Sigmoid colon (tissue), 4 donors: ENCODE measurements at regions not wholly inside any gene's neighbourhood (a gene's known extent, or its start where the extent isn't known, plus 50 kb on each side); places are given as distances from the start of the nearest gene placed in this dataset.

ENCODE experiments used
- EP300 ChIP-seq, 4 donors: sonication (generic); formaldehyde crosslinking; IDR thresholded peaks; one replicate each; pipeline ENCODE4 v1.6.1; 2017; ENCODE audit warnings: antibody characterized with exemption in 4 of 4
- POLR2A ChIP-seq, 2 donors: fragments of 450-650 bp; IDR thresholded peaks; one replicate each; pipeline ENCODE4 v1.6.1; 2016; ENCODE audit warnings: antibody characterized with exemption in 2 of 2, mild to moderate bottlenecking in 2 of 2, moderate library complexity in 2 of 2
- POLR2AphosphoS5 ChIP-seq, 4 donors: sonication (generic); formaldehyde crosslinking; IDR thresholded peaks; one replicate each; pipeline ENCODE4 v1.6.1; 2017; ENCODE audit warnings: antibody characterized with exemption in 4 of 4
- TF ChIP-seq, protein P1 (sequence below), 4 experiments: fragments of 450-650 bp in 3 of 4; fragments of 200-600 bp in 1 of 4; IDR thresholded peaks; one replicate each; pipeline ENCODE4 v1.5.1; 2016 to 2019; ENCODE audit warnings: antibody characterized with exemption in 4 of 4, mild to moderate bottlenecking in 3 of 4, moderate library complexity in 2 of 4

DNA sequence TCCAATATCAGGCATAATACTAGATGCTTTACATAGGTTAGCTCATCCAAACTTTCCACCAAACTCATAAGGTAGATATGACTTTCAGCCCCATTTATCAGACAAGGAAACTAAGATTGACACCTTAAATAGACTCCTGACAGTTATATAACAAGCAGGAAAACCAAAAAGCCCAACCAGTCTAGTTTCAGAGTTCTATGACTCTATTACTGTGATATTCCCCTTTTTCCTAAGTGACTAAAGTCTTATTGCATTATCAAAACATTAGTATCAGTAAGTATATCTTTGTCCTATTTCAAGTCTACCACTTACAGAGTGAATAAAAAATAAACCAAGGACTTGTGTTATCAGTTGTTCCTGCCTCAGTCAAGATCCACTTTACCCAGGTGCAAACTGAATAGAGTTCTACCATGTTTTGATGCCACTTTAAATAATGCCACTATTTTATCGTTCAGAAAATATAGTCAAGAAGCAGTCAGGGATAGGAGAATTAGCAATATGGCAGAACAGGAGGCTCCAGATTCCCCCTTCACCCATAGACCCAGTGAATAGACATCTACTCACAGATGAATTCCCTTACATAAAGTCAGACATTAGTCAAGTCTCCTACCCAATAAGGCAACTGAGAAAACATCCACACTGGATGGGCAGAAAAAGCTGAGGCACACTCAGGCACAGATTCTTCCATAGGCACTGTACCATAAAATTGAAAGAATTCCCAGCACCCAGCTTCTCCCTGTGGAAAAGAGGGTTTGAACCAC, 74.1 kb downstream of the CRPPA start:
- TF ChIP-seq POLR2AphosphoS5 (IDR thresholded peaks at IDR 0.05) (no peak), POLR2A (IDR thresholded peaks at IDR 0.05) (no peak), EP300 (IDR thresholded peaks at IDR 0.05) (no peak)
- TF ChIP-seq, protein P1, sequence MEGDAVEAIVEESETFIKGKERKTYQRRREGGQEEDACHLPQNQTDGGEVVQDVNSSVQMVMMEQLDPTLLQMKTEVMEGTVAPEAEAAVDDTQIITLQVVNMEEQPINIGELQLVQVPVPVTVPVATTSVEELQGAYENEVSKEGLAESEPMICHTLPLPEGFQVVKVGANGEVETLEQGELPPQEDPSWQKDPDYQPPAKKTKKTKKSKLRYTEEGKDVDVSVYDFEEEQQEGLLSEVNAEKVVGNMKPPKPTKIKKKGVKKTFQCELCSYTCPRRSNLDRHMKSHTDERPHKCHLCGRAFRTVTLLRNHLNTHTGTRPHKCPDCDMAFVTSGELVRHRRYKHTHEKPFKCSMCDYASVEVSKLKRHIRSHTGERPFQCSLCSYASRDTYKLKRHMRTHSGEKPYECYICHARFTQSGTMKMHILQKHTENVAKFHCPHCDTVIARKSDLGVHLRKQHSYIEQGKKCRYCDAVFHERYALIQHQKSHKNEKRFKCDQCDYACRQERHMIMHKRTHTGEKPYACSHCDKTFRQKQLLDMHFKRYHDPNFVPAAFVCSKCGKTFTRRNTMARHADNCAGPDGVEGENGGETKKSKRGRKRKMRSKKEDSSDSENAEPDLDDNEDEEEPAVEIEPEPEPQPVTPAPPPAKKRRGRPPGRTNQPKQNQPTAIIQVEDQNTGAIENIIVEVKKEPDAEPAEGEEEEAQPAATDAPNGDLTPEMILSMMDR (IDR thresholded peaks at IDR 0.05), result no peak
